Panc1 (cell line): ENCODE measurements at regions not wholly inside any gene's neighbourhood (a gene's known extent, or its start where the extent isn't known, plus 50 kb on each side); places are given as distances from the start of the nearest gene placed in this dataset.

Source experiments
- ATAC-seq: fragments of 200-7000 bp; cut with Tn5 transposase; 2 replicates; pipeline ENCODE4 v1.9.1; 2020; ENCODE audit warnings: mild to moderate bottlenecking, moderate library complexity
- BruUV-seq: library from RNA; stranded (reverse); fragments of 400-500 nt; replicated peaks from 2 replicates; lab custom pipeline; 2021; lab: Mats Ljungman, UMichigan
- CTCF ChIA-PET: fragments of 300-600 bp; sonication (Branson Sonifier 250); formaldehyde crosslinking; loops from one replicate; lab custom pipeline; 2022; ENCODE audit warnings: antibody characterized with exemption; lab: Charles Lee
- POLR2A ChIA-PET: fragments of 300-600 bp; sonication (Branson Sonifier 250); formaldehyde crosslinking; loops from one replicate; lab custom pipeline; 2022; ENCODE audit warnings: antibody characterized with exemption; lab: Charles Lee
- DNase-seq: peaks from one replicate; pipeline ENCODE4 v3.0.0-alpha.2; 2010; ENCODE audit warnings: low read depth, low spot score
- H3K27ac ChIP-seq: 2 replicates; pipeline ENCODE4 v1.5.1; 2011; ENCODE audit warnings: mild to moderate bottlenecking, low read length, inconsistent platforms
- H3K27me3 ChIP-seq: fragments of 200-500 bp; sonication (Bioruptor generic); 2 replicates; pipeline ENCODE4 v1.6.0; 2014; ENCODE audit warnings: low read length, inconsistent platforms; ENCODE audit not compliant: control insufficient read depth, insufficient read depth
- H3K36me3 ChIP-seq: fragments of 200-500 bp; sonication (Bioruptor generic); 2 replicates; pipeline ENCODE4 v1.5.1; 2014; ENCODE audit warnings: inconsistent platforms, mild to moderate bottlenecking, low read length, moderate library complexity; ENCODE audit not compliant: control insufficient read depth, insufficient read depth
- H3K4me1 ChIP-seq: 2 replicates; pipeline ENCODE4 v1.5.1; 2011; ENCODE audit warnings: inconsistent platforms, mild to moderate bottlenecking, low read length, moderate library complexity; ENCODE audit not compliant: control insufficient read depth, insufficient read depth
- H3K4me3 ChIP-seq, 2 experiments: 2 replicates each; pipeline ENCODE4 v1.5.1; 2011 to 2012; ENCODE audit warnings: low read depth in 2 of 2, low read length in 2 of 2, mild to moderate bottlenecking in 2 of 2, inconsistent platforms in 1 of 2, moderate library complexity in 1 of 2
- H3K9me3 ChIP-seq: fragments of 200-500 bp; sonication (Bioruptor generic); 2 replicates; pipeline ENCODE4 v1.5.1; 2014; ENCODE audit warnings: low read depth, mild to moderate bottlenecking, inconsistent platforms, low read length, moderate library complexity; ENCODE audit not compliant: control insufficient read depth, insufficient read depth
- CTCF ChIP-seq: fragments of 450-650 bp; IDR thresholded peaks from 2 replicates; pipeline ENCODE4 v1.5.1; 2017; ENCODE audit warnings: mild to moderate bottlenecking
- POLR2AphosphoS5 ChIP-seq: IDR thresholded peaks from 2 replicates; pipeline ENCODE4 v1.6.1; 2012; ENCODE audit warnings: mild to moderate bottlenecking, low read depth, low read length, moderate library complexity
- REST ChIP-seq, 2 experiments: IDR thresholded peaks; 2 replicates each; pipeline ENCODE4 v1.6.1; 2011 to 2012; ENCODE audit warnings: low read depth in 2 of 2, control low read depth in 1 of 2, low read length in 1 of 2, mild to moderate bottlenecking in 1 of 2, moderate library complexity in 1 of 2; ENCODE audit not compliant: insufficient read depth in 1 of 2
- SIN3A ChIP-seq: IDR thresholded peaks from 2 replicates; pipeline ENCODE4 v1.6.1; 2012; ENCODE audit warnings: low read depth, mild to moderate bottlenecking, low read length, moderate library complexity, borderline replicate concordance; ENCODE audit not compliant: insufficient read depth
- TCF7L2 ChIP-seq: IDR thresholded peaks from 2 replicates; pipeline ENCODE4 v1.6.1; 2011; ENCODE audit warnings: mild to moderate bottlenecking, low read depth, low read length, inconsistent platforms
- in situ Hi-C: cut with HindIII; loops from 2 replicates; pipeline ENCODE4 v1.10.0; 2016; ENCODE audit warnings: low sequenced_read_pairs, low pct_unique_long_range_greater_than_20kb
- intact Hi-C: fragments of 100-400 bp; cut with micrococcal nuclease; formaldehyde crosslinking; loops from one replicate; pipeline ENCODE4 v1.10.0; 2022; ENCODE audit not compliant: unreplicated experiment

- H3K36me3 ChIP-seq, result no peaks in the 10 kb centered on the region
- BruUV-seq, result no TSS peak
- H3K4me3 ChIP-seq, result no peak overlapping the region
- no peaks in the 10 kb centered on the region for H3K27me3 ChIP-seq
- H3K27ac ChIP-seq, result no peak overlapping the region
- ATAC-seq, result no peak
- in situ Hi-C loops (no loop called here), intact Hi-C loops (no loop called here)
- no peaks in the 10 kb centered on the region for H3K4me1 ChIP-seq
- ChIA-PET POLR2A (no interaction called here), CTCF (no interaction called here)
- DNase-seq, result no peak
- TF ChIP-seq REST (IDR thresholded peaks at IDR 0.05; ENCODE audit: insufficient read depth in 1 of 2, low read depth in 2 of 2, low read length in 1 of 2), result no peak
- no peak for TF ChIP-seq SIN3A
- TF ChIP-seq CTCF, result no peak
- no peaks in the 10 kb centered on the region for H3K9me3 ChIP-seq
These were observed 400.0 kb upstream of the SLC24A2 start for GRCh38 chr9:20188616-20189369.

GRCh38 chr9:20187318-20187717 is 398.5 kb upstream of the SLC24A2 start:
- H3K4me3 ChIP-seq, result no peak overlapping the region
- no peaks in the 10 kb centered on the region for H3K9me3 ChIP-seq
- ATAC-seq, result no peak
- H3K27ac ChIP-seq, result no peak overlapping the region
- CTCF ChIA-PET, result no interaction called here
- POLR2A ChIA-PET, result no interaction called here
- no TSS peak for BruUV-seq
- TF ChIP-seq TCF7L2 (no peak), CTCF (no peak), POLR2AphosphoS5 (no peak), SIN3A (no peak), REST (IDR thresholded peaks at IDR 0.05; ENCODE audit: insufficient read depth in 1 of 2, low read depth in 2 of 2, low read length in 1 of 2) (no peak)
- no peaks in the 10 kb centered on the region for H3K27me3 ChIP-seq
- no peaks in the 10 kb centered on the region for H3K36me3 ChIP-seq
- in situ Hi-C loops, result no loop called here
- intact Hi-C loops, result no loop called here
- no peaks in the 10 kb centered on the region for H3K4me1 ChIP-seq
- no peak for DNase-seq
